Fibroblast of lung (primary cell): ENCODE measurements at regions not wholly inside any gene's neighbourhood (a gene's known extent, or its start where the extent isn't known, plus 50 kb on each side); places are given as distances from the start of the nearest gene placed in this dataset.
A peak's percentile ranks its signal among the peaks of the same experiment; 100 is the strongest.

Source experiments
- DNase-seq, 2 donors: peaks; one replicate each; pipeline versions ENCODE4 v3.0.0 to v3.0.0-alpha.2; 2010; ENCODE audit warnings: low read depth in 2 of 2
- H2AFZ ChIP-seq: 2 replicates; pipeline ENCODE4 v1.5.1; 2012; ENCODE audit warnings: low read length, control low read depth, inconsistent platforms
- H3K27ac ChIP-seq: 2 replicates; pipeline ENCODE4 v1.5.1; 2011; ENCODE audit warnings: low read length, control low read depth; ENCODE audit not compliant: insufficient read depth
- H3K27me3 ChIP-seq: 2 replicates; pipeline ENCODE4 v1.5.1; 2011; ENCODE audit warnings: mild to moderate bottlenecking, low read length; ENCODE audit not compliant: control insufficient read depth, insufficient read depth
- H3K36me3 ChIP-seq: 2 replicates; pipeline ENCODE4 v1.5.1; 2011; ENCODE audit warnings: low read length; ENCODE audit not compliant: control insufficient read depth, insufficient read depth
- H3K4me1 ChIP-seq: 2 replicates; pipeline ENCODE4 v1.5.1; 2011; ENCODE audit warnings: low read length; ENCODE audit not compliant: control insufficient read depth, insufficient read depth; ENCODE audit errors: extremely low read depth
- H3K4me2 ChIP-seq: 2 replicates; pipeline ENCODE4 v1.5.1; 2011; ENCODE audit warnings: low read length, control low read depth; ENCODE audit not compliant: insufficient read depth; ENCODE audit errors: extremely low read depth
- H3K4me3 ChIP-seq, 4 experiments: fragments of 200-600 bp in 1 of 4; sonication (generic) in 1 of 4; replicated peaks in 1 of 4; 2 replicates each; pipeline ENCODE4 v1.5.1; 2011 to 2016; ENCODE audit warnings: low read length in 4 of 4, low read depth in 3 of 4, mild to moderate bottlenecking in 3 of 4, control low read depth in 2 of 4, inconsistent platforms in 1 of 4, mixed read lengths in 1 of 4; ENCODE audit not compliant: insufficient read depth in 1 of 4; ENCODE audit errors: control extremely low read depth in 1 of 4
- H3K79me2 ChIP-seq: 2 replicates; pipeline ENCODE4 v1.5.1; 2012; ENCODE audit warnings: mild to moderate bottlenecking, low read length, inconsistent platforms; ENCODE audit not compliant: control insufficient read depth, insufficient read depth
- H3K9ac ChIP-seq: 2 replicates; pipeline ENCODE4 v1.5.1; 2011; ENCODE audit warnings: mild to moderate bottlenecking, low read length, control low read depth; ENCODE audit not compliant: insufficient read depth
- H3K9me3 ChIP-seq: 2 replicates; pipeline ENCODE4 v1.5.1; 2012; ENCODE audit warnings: low read depth, low read length; ENCODE audit not compliant: control insufficient read depth, insufficient read depth
- H4K20me1 ChIP-seq: 2 replicates; pipeline ENCODE4 v1.5.1; 2011; ENCODE audit warnings: low read length; ENCODE audit not compliant: control insufficient read depth, insufficient read depth; ENCODE audit errors: extremely low read depth
- EZH2 ChIP-seq: IDR thresholded peaks from 2 replicates; pipeline ENCODE4 v1.5.1; 2012; ENCODE audit warnings: low read length, control low read depth, mild to moderate bottlenecking; ENCODE audit errors: missing control alignments
- TF ChIP-seq, protein P1 (sequence below), 2 donors: IDR thresholded peaks in 1 of 2; conservative IDR thresholded peaks in 1 of 2; 1 replicate in 1 of 2; 2 replicates in 1 of 2; pipeline ENCODE4 v1.5.1; 2011 to 2012; ENCODE audit warnings: low read length in 2 of 2, control low read depth in 1 of 2, inconsistent platforms in 1 of 2, low read depth in 1 of 2, mild to moderate bottlenecking in 1 of 2

GRCh38 chr12:67042697-67043131, 226.4 kb upstream of the CAND1 start:
- DNase-seq = peak; percentile 4 to 74

GRCh38 chr12:67043771-67044170, 225.4 kb upstream of the CAND1 start:
- H3K4me3 ChIP-seq = no peak overlapping the region
- H3K9ac ChIP-seq = no peak overlapping the region
- H3K79me2 ChIP-seq = no peaks in the 10 kb centered on the region
- H2AFZ ChIP-seq = no peak overlapping the region
- H3K27me3 ChIP-seq = no peaks in the 10 kb centered on the region
- no peaks in the 10 kb centered on the region for H3K36me3 ChIP-seq
- DNase-seq = peak in 1 of 2 donors; percentile 30
- no peak overlapping the region for H3K27ac ChIP-seq
- no peak overlapping the region for H3K4me2 ChIP-seq
- no peaks in the 10 kb centered on the region for H3K4me1 ChIP-seq
- H3K9me3 ChIP-seq = no peaks in the 10 kb centered on the region
- TF ChIP-seq, protein P1, sequence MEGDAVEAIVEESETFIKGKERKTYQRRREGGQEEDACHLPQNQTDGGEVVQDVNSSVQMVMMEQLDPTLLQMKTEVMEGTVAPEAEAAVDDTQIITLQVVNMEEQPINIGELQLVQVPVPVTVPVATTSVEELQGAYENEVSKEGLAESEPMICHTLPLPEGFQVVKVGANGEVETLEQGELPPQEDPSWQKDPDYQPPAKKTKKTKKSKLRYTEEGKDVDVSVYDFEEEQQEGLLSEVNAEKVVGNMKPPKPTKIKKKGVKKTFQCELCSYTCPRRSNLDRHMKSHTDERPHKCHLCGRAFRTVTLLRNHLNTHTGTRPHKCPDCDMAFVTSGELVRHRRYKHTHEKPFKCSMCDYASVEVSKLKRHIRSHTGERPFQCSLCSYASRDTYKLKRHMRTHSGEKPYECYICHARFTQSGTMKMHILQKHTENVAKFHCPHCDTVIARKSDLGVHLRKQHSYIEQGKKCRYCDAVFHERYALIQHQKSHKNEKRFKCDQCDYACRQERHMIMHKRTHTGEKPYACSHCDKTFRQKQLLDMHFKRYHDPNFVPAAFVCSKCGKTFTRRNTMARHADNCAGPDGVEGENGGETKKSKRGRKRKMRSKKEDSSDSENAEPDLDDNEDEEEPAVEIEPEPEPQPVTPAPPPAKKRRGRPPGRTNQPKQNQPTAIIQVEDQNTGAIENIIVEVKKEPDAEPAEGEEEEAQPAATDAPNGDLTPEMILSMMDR (conservative IDR thresholded peaks at IDR 0.05 in 1 of 2, IDR thresholded peaks at IDR 0.05 in 1 of 2; ENCODE audit: low read depth in 1 of 2, low read length in 2 of 2) = no peak
- TF ChIP-seq EZH2 = no peak
- H4K20me1 ChIP-seq = no peaks in the 10 kb centered on the region

More at GRCh38 chr12:67042697-67043131, 226.4 kb upstream of the CAND1 start:
- H3K9me3 ChIP-seq = no peaks in the 10 kb centered on the region
- no peak overlapping the region for H3K4me2 ChIP-seq
- TF ChIP-seq, protein P1 (conservative IDR thresholded peaks at IDR 0.05 in 1 of 2, IDR thresholded peaks at IDR 0.05 in 1 of 2; ENCODE audit: low read depth in 1 of 2, low read length in 2 of 2) = no peak
- no peak for TF ChIP-seq EZH2
- no peak overlapping the region for H3K27ac ChIP-seq
- H3K27me3 ChIP-seq = no peaks in the 10 kb centered on the region
- H4K20me1 ChIP-seq = no peaks in the 10 kb centered on the region
- H3K4me3 ChIP-seq = no peak overlapping the region
- H3K36me3 ChIP-seq = no peaks in the 10 kb centered on the region
- H3K9ac ChIP-seq = no peak overlapping the region
- no peaks in the 10 kb centered on the region for H3K79me2 ChIP-seq
- no peak overlapping the region for H2AFZ ChIP-seq
- no peaks in the 10 kb centered on the region for H3K4me1 ChIP-seq

DNA sequence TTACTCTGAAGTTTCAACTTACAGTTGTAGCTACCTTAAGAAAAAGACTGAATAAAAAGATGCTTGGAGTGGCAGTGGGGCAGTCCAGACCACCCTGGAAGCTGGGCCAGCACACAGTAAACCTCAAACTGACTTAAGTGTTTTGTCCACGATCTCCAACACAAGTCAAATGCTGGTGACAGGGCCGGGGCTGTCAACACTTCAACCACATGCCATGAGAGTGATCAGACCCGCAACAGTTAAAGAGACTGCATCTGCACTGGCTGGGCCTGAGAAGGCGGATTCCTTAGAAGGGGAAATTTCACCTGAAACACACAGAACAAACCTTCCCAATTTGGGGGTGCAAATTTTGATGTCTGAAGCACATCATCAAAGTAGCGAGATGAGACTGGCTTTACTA, 223.5 kb upstream of the CAND1 start:
- H3K4me2 ChIP-seq = no peak overlapping the region
- no peaks in the 10 kb centered on the region for H3K36me3 ChIP-seq
- H3K4me1 ChIP-seq = no peaks in the 10 kb centered on the region
- H3K9ac ChIP-seq = no peak overlapping the region
- no peak overlapping the region for H2AFZ ChIP-seq
- no peaks in the 10 kb centered on the region for H3K79me2 ChIP-seq
- no peaks in the 10 kb centered on the region for H3K9me3 ChIP-seq
- H3K4me3 ChIP-seq = no peak overlapping the region
- no peak overlapping the region for H3K27ac ChIP-seq
- no peak for DNase-seq
- TF ChIP-seq, protein P1 (conservative IDR thresholded peaks at IDR 0.05 in 1 of 2, IDR thresholded peaks at IDR 0.05 in 1 of 2; ENCODE audit: low read depth in 1 of 2, low read length in 2 of 2) = no peak
- no peak for TF ChIP-seq EZH2
- no peaks in the 10 kb centered on the region for H3K27me3 ChIP-seq
- H4K20me1 ChIP-seq = no peaks in the 10 kb centered on the region
